Activated T-helper 1 cell treated with anti-CD3 and anti-CD28 coated beads, Interleukin-12 subunit alpha, Interleukin-12 subunit beta, Interleukin-2, Interleukin-4 antibody, amounts not matched to agents 30 ng/mL and 10 ng/mL and 1 ng/mL, durations not matched to agents 14 hours and 24 hours and 36 hours (primary cell): ENCODE measurements at regions not wholly inside any gene's neighbourhood (a gene's known extent, or its start where the extent isn't known, plus 50 kb on each side); places are given as distances from the start of the nearest gene placed in this dataset.

Experiments used
- DNase-seq: peaks from one replicate; pipeline ENCODE4 v3.0.0; 2021; ENCODE audit warnings: low spot score
- H3K27ac Mint-ChIP-seq: one replicate; pipeline ENCODE4 v1.8.0; 2021; ENCODE audit warnings: mild to moderate bottlenecking, mixed read lengths
- H3K27me3 Mint-ChIP-seq: one replicate; pipeline ENCODE4 v1.8.0; 2022; ENCODE audit warnings: mild to moderate bottlenecking, moderate library complexity, mixed read lengths; ENCODE audit not compliant: insufficient read depth
- H3K36me3 Mint-ChIP-seq: one replicate; pipeline ENCODE4 v1.8.0; 2021; ENCODE audit warnings: low read depth, mixed read lengths
- H3K4me1 Mint-ChIP-seq: one replicate; pipeline ENCODE4 v1.8.0; 2021; ENCODE audit warnings: low read depth, mixed read lengths
- H3K4me3 Mint-ChIP-seq: one replicate; pipeline ENCODE4 v1.8.0; 2021; ENCODE audit warnings: mild to moderate bottlenecking, moderate library complexity, mixed read lengths
- H3K9me3 Mint-ChIP-seq: one replicate; pipeline ENCODE4 v1.8.0; 2021; ENCODE audit warnings: mixed read lengths
- intact Hi-C: fragments of 100-400 bp; cut with micrococcal nuclease; formaldehyde crosslinking; loops from one replicate; pipeline ENCODE4 v1.15.1; 2024

GRCh38 chr2:156057647-156058046 is 274.9 kb downstream of the NR4A2 start:
- Mint-ChIP-seq H3K27ac (no peak overlapping the region), H3K27me3 (peaks cover 2% of the 10 kb centered on the region), H3K4me1 (no peaks in the 10 kb centered on the region), H3K36me3 (no peaks in the 10 kb centered on the region), H3K4me3 (no peak overlapping the region), H3K9me3 (no peaks in the 10 kb centered on the region)
- intact Hi-C loops = no loop called here
- no peak for DNase-seq

- H3K36me3 Mint-ChIP-seq = no peaks in the 10 kb centered on the region
- H3K27me3 Mint-ChIP-seq = peaks cover 2% of the 10 kb centered on the region
- no peak overlapping the region for H3K27ac Mint-ChIP-seq
Measured at GRCh38 chr2:156054983-156055382, 277.5 kb downstream of the NR4A2 start.

DNA sequence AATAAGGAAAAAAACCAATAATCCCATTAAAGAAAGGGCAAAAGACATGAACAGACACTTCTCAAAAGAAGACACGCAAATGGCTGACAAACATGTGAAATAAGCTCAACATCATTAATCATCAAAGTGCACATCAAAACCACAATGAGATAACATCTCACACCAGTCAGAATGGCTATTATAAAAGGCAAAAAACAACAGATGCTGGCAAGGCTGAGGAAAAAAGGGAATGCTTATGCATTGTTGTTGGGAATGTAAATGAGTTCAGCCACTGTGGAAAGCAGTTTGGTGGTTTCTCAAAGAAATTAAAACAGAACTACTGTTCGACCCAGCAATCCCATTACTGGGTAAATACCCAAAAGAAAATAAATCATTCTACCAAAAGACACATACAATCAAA is 285.6 kb downstream of the NR4A2 start:
- DNase-seq = no peak
- intact Hi-C loops = no loop called here
- H3K9me3 Mint-ChIP-seq = no peaks in the 10 kb centered on the region
- no peaks in the 10 kb centered on the region for H3K4me1 Mint-ChIP-seq
- no peak overlapping the region for H3K27ac Mint-ChIP-seq
- H3K27me3 Mint-ChIP-seq = no peaks in the 10 kb centered on the region
- no peaks in the 10 kb centered on the region for H3K36me3 Mint-ChIP-seq
- no peak overlapping the region for H3K4me3 Mint-ChIP-seq

More at GRCh38 chr2:156054983-156055382, 277.5 kb downstream of the NR4A2 start:
- intact Hi-C loops = no loop called here
- H3K4me3 Mint-ChIP-seq = no peak overlapping the region
- no peaks in the 10 kb centered on the region for H3K4me1 Mint-ChIP-seq
- no peak for DNase-seq
- H3K9me3 Mint-ChIP-seq = no peaks in the 10 kb centered on the region

GRCh38 chr2:156042895-156043294 is 289.6 kb downstream of the NR4A2 start:
- no peaks in the 10 kb centered on the region for H3K36me3 Mint-ChIP-seq
- intact Hi-C loops = no loop called here
- no peak overlapping the region for H3K4me3 Mint-ChIP-seq
- H3K4me1 Mint-ChIP-seq = no peaks in the 10 kb centered on the region
- H3K27ac Mint-ChIP-seq = no peak overlapping the region
- no peaks in the 10 kb centered on the region for H3K27me3 Mint-ChIP-seq
- no peak for DNase-seq
- H3K9me3 Mint-ChIP-seq = no peaks in the 10 kb centered on the region

- no peak for DNase-seq
- no peaks in the 10 kb centered on the region for H3K36me3 Mint-ChIP-seq
- H3K27me3 Mint-ChIP-seq = no peaks in the 10 kb centered on the region
- no peak overlapping the region for H3K27ac Mint-ChIP-seq
- no peaks in the 10 kb centered on the region for H3K9me3 Mint-ChIP-seq
- H3K4me1 Mint-ChIP-seq = no peaks in the 10 kb centered on the region
- no peak overlapping the region for H3K4me3 Mint-ChIP-seq
- intact Hi-C loops = no loop called here
Measured at GRCh38 chr2:156038021-156038420, 294.5 kb downstream of the NR4A2 start.

DNA sequence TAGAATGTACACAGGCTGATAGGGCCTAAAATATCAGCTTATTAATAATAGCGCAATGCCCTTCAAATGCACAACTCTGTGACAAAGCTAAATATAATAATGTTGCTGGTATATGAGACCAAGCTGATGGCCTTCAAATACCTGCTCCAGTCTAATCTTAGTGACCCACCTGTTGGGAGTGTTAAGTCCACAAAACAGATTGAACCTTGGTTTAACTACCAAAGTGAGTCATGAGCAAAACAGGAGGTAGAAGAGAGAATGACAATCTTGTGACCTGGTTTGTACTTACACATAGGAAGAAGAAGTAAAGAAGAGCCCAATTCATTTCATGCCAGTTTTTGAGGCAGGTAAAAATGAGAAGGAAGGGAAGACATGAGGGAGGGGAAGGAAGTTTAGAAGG is 295.0 kb downstream of the NR4A2 start:
- no peak for DNase-seq
- H3K9me3 Mint-ChIP-seq = no peaks in the 10 kb centered on the region
- no peaks in the 10 kb centered on the region for H3K27me3 Mint-ChIP-seq
- H3K36me3 Mint-ChIP-seq = no peaks in the 10 kb centered on the region
- intact Hi-C loops = no loop called here
- no peak overlapping the region for H3K4me3 Mint-ChIP-seq
- no peak overlapping the region for H3K27ac Mint-ChIP-seq
- H3K4me1 Mint-ChIP-seq = no peaks in the 10 kb centered on the region

GRCh38 chr2:156031121-156031520 is 301.4 kb downstream of the NR4A2 start:
- H3K4me3 Mint-ChIP-seq = no peak overlapping the region
- peaks cover 3% of the 10 kb centered on the region for H3K27me3 Mint-ChIP-seq
- no peak overlapping the region for H3K27ac Mint-ChIP-seq
- no peaks in the 10 kb centered on the region for H3K9me3 Mint-ChIP-seq
- intact Hi-C loops = no loop called here
- no peaks in the 10 kb centered on the region for H3K4me1 Mint-ChIP-seq
- DNase-seq = no peak
- H3K36me3 Mint-ChIP-seq = no peaks in the 10 kb centered on the region

- DNase-seq = no peak
- no peaks in the 10 kb centered on the region for H3K36me3 Mint-ChIP-seq
- no peaks in the 10 kb centered on the region for H3K4me1 Mint-ChIP-seq
- H3K9me3 Mint-ChIP-seq = no peaks in the 10 kb centered on the region
- intact Hi-C loops = no loop called here
- H3K27ac Mint-ChIP-seq = no peak overlapping the region
- H3K4me3 Mint-ChIP-seq = no peak overlapping the region
- H3K27me3 Mint-ChIP-seq = peaks cover 3% of the 10 kb centered on the region
Measured at GRCh38 chr2:156023229-156023869, 309.2 kb downstream of the NR4A2 start.

DNA sequence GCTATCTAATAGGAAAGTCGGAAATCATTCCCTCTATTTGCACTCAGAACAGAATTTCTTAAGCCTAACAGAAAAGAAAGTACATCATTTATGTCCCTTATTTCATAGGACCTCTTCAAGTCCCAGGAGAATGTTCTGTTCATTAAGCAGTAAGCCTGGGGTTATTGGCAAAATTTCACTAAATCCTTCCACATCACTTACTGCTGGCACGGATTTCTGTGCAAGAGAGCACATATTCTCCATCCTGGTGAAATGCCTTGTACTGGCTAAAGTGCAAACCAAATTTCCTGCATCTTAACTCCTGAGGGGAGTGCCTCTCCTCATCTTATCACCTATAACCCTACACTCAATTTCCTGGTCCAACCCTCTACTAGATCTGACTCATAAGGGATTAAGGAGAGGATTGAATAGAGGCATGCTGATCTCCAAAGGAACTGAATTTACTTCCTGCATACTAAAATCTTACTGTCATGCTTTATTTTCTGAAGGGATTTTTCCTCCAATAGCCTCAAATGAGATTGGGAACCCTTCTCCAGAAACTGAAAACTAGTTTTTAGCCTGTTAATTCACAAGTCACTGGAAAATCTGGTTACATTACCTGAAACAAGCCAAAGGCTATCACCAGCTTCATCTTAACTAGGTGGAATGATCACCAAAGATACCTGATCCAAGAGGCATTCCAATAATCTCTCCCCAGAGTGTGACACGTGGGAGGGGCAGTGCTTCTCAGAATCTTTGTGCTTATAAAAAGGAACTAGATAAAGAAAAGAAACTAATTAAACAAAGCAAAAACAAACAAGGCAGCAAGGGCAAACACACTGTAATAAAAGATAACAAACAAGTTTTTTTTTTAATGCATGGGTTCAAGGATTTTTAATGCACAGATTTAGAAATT is 311.1 kb downstream of the NR4A2 start:
- intact Hi-C loops = no loop called here
- H3K9me3 Mint-ChIP-seq = no peaks in the 10 kb centered on the region
- no peak for DNase-seq

DNA sequence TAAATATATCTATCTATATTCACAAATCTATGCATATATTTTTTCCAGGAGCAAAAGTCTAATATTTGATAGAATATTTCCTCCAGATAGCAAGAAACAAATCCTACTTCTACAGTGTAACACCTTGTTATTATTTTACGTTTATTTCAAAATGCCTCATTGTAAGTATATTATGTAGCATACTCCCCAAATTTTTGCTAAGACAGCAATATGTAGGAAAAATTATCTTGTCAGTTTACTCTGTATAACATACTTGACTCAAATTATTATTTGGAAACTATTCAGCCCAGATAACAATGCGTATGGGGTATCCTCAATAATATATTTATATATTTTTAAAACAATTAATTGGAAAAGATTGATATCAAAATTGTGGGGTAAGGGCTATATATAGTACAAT is 313.2 kb downstream of the NR4A2 start:
- Mint-ChIP-seq H3K4me3 (no peak overlapping the region), H3K9me3 (no peaks in the 10 kb centered on the region), H3K27ac (no peak overlapping the region), H3K27me3 (no peaks in the 10 kb centered on the region), H3K4me1 (no peaks in the 10 kb centered on the region), H3K36me3 (no peaks in the 10 kb centered on the region)
- intact Hi-C loops = no loop called here
- no peak for DNase-seq

More for the DNA sequence above, 311.1 kb downstream of the NR4A2 start:
- Mint-ChIP-seq H3K4me3 (no peak overlapping the region), H3K27ac (no peak overlapping the region), H3K4me1 (no peaks in the 10 kb centered on the region), H3K27me3 (no peaks in the 10 kb centered on the region), H3K36me3 (no peaks in the 10 kb centered on the region)

GRCh38 chr2:156017341-156017885 is 315.1 kb downstream of the NR4A2 start:
- Mint-ChIP-seq H3K9me3 (no peaks in the 10 kb centered on the region), H3K36me3 (no peaks in the 10 kb centered on the region), H3K27ac (no peak overlapping the region), H3K4me3 (no peak overlapping the region), H3K4me1 (no peaks in the 10 kb centered on the region), H3K27me3 (no peaks in the 10 kb centered on the region)
- intact Hi-C loops = no loop called here
- no peak for DNase-seq

DNA sequence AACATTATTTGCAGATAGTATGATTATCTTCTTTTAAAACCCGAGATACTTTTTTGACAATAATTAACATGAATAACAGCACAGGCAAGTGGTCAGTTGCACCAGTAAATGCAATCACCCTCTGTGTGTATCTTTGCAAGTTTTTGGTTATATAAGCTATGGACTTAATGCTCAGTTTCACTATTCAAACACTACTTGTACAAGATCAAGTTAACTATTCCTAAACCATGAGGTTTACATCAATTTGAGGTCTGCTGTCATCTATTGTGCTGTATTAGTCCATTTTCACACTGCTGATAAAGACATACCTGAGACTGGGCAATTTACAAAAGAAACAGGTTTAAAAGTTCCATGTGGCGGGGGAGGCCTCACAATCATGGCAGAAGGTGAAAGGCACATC is 323.2 kb downstream of the NR4A2 start:
- Mint-ChIP-seq H3K27me3 (no peaks in the 10 kb centered on the region), H3K4me3 (no peak overlapping the region), H3K36me3 (no peaks in the 10 kb centered on the region), H3K9me3 (peaks cover 4% of the 10 kb centered on the region), H3K4me1 (no peaks in the 10 kb centered on the region), H3K27ac (no peak overlapping the region)
- no peak for DNase-seq
- intact Hi-C loops = no loop called here
